Mucosa of gallbladder (tissue), 1 donor: ENCODE measurements at regions not wholly inside any gene's neighbourhood (a gene's known extent, or its start where the extent isn't known, plus 50 kb on each side); places are given as distances from the start of the nearest gene placed in this dataset.
A peak's percentile ranks its signal among the peaks of the same experiment; 100 is the strongest.
"Not testable (repeated sequence)": the region's sequence is repeated elsewhere in the genome, so short reads cannot be mapped to it uniquely, and the experiment has no call there.

Experiments used
- DNase-seq: peaks from one replicate; pipeline ENCODE4 v3.0.0-alpha.2; 2020; ENCODE audit warnings: low spot score
- donor health status: DM: no; HTN: no; CAD: no.

DNA sequence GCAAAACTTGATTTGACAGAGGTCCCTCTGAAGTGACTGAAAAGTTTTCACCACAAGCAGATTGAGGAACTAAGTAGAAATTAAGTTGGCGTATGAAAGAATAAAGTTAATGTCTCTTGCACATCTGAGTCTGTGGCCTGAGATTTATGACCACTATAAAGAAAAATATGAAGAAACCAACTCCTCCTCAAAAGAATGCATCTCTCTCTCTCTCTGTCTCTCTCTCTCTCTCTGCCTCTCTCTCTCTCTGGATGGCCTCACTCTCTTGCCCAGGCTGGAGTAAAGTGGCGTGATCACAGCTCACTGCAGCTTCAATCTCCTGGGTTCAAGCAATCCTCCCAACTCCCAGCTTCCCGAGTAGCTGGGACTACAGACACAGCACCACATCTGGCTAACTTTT, 55.2 kb downstream of the RPL22L1 start:
- no peak for DNase-seq

DNA sequence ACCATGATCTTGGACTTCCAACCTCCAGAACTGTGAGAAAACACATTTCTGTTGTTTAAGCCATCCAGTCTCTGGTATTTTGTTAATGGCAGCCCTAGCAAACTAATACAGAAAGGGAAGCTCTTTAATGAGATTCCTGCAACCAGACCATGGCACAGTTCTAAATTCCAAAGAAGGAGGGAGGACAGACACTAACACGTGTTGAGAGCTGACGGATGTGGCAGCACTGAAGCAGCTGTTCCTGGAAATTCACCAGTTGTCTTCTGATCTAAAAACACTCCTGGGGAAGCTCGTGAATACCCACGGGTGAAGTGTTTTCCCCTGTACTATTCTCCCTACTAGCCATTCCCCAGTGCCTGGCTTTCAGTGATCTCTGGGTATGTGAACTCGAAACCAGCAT, 56.7 kb downstream of the RPL22L1 start:
- no peak for DNase-seq

DNA sequence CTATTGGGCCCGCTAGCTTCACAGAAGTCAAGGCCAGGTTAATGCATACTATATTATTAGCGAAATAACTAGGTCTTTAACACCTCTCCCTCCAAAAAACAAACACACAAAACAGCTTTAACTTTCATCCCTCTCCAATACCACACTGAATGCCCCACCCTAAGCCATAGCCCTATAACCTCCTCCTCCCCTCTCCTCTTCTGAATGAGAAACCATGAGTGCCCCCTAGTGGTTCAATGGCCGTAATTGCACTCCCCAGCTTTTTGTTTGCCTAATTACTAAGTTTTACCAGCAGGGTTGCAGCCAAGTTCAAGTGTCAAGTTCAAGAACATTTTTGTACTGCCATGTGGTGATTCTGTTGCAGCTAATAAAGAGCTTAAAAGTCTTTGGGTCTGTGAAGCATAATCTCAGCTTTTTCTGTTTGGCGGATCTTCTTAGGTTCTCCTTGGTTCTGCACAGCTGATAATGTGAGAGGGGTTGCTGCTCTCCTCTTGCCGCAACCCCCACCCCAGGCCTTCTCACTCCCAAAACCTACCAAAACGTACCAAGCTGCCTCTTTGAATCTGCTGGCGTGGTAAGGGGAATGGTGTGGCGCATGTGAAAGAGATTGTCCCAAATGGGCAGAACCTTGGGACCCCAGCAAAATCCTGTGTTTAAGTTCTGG, 57.9 kb downstream of the RPL22L1 start:
- DNase-seq, result peak; percentile 65

DNA sequence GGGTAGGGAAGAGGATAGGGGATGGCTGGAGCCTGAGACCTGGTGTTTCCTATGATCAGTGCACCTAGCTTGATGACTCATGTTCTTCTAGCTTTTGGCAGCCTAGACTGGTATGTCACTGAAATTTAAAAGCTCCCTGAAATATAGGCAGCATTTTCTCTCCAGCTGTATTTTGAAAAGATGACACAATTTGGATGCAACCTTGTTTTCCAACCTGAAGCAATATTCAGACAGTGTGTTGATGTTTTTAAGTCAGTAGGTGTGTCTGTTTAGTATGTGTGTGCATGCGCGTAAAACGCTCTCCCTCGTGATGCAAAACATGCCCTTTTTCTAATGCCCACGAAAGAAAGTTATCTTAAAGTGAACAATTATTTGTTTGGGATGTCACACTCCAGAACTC, 58.5 kb downstream of the RPL22L1 start:
- no peak for DNase-seq

DNA sequence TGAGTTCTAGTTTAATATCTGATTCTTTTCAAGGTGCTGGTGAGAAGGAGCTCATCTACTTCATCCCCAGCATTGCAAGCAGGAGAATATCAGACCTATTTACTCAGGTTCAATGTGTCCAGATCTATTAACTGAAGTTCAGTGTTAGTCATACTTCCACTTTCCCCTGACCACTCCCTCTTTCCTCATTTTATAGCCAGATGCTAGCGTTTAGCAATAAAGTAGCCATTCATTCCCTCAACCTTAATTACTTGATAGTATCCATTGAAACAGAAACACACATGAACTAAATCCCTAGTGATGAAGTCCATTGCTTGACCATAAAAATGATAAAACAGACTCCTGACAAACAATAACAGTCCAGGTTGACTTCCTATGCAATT, 60.0 kb downstream of the RPL22L1 start:
- DNase-seq, result no peak

DNA sequence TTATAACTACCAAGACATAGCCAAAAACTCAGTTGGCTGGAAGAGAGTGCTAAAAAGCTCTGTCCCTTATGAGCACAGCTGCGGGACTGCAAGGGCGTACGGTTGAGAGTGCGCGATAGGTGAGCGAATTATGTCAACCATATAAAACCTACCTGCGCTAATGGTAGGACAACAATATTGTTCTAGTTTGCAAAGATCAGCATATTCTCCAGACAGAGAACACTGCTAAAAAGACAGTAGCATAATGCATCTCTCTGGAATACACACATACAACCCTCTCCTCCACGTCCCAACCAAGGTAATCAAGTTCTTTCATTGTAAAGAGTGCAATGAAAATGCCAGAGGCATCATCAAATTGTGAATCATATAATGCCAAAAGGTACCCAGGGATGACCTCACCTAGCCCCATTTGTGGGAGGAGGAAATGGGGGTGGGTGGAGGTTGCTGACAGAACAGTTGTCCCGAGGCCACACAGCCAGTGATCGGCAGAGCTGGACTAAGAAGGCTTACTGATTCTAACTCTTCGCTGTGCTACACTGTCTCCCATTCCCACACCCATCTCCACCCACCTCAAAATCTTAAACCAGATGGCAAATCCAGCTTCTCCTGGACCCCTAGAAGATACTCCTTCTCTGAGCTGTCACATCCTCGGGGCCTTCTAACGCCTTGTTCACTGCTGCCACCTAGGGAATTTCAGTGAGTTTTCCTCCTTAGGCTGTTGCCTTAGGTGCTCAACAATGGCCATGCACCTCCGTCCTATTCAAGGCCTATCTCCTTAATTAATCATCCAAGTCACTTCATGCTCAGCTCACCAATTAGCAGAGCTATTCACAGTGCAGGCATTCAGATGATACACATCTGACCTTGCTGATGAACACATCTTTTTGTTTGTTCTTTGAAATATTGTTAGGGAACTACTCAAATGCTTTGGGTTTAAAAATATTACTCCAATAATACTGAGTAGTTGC, 60.7 kb downstream of the RPL22L1 start:
- peak; percentile 30 for DNase-seq

DNA sequence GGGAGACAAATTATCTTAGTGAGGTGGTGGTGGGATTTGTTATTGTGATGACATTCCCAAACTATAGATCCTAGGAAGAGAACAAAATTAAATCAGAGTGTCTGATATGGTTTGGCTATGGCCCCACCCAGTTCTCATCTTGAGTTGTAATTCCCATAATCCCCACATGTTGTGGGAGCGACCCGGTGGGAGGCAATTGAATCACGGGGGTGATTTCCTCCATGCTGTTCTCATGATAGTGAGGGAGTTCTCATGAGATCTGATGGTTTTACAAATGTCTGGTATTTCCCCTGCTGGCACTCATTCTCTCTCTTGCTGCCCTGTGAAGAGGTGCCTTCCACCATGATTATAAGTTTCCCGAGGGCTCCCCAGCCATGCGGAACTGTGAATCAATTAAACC, 62.0 kb downstream of the RPL22L1 start:
- DNase-seq, result no peak

DNA sequence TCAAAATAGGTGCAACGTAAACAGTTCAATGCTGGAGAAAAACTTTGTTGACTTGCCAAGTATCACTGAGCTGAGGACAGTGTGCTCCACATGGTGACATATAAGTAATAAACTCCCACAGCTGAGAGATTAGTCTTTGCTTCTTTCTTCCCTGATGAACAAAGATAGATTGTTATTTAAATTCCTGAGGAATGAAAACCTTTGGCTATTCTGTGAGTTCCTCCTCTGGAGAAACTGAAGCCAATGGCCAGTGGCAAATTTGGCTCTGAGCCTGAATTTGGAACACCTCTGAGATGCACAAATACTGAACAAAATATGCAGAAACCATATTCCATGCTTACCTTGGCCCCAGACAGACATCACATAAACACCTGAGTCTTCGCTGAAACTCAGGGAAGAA, 63.3 kb downstream of the RPL22L1 start:
- DNase-seq, result no peak

DNA sequence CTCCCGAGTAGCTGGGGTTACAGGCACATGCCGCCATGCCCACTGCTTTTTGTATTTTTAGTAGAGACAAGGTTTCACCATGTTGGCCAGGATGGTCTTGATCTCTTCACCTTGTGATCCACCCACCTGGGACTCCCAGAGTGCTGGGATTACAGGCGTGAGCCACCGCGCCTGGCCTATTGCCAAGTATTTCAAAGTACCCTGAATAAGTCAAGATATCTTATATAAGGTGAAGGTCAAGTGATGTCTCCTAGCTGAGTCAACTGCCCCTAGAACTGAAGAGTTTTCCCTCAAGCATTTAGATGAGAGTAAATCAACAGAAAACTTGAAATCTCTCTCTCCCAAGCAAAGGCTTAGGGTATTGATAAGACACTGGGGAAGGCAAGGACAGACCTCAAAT, 63.9 kb downstream of the RPL22L1 start:
- DNase-seq, result no peak

DNA sequence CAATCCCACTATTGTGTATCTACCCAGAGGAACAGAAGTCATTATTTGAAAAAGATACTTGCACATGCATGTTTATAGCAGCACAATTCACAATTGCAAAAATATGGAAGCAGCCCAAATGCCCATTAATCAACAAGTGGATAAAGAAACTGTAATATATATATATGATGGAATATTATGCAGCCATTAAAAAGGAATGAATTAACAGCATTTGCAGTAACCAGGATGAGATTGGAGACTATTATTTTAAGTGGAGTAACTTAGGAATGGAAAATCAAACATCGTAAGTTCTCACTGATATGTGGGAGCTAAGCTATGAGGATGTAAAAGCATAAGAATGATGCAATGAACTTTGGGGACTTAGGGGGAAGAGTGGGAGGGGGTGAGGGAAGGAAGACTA, 64.7 kb downstream of the RPL22L1 start:
- not testable (repeated sequence) for DNase-seq

DNA sequence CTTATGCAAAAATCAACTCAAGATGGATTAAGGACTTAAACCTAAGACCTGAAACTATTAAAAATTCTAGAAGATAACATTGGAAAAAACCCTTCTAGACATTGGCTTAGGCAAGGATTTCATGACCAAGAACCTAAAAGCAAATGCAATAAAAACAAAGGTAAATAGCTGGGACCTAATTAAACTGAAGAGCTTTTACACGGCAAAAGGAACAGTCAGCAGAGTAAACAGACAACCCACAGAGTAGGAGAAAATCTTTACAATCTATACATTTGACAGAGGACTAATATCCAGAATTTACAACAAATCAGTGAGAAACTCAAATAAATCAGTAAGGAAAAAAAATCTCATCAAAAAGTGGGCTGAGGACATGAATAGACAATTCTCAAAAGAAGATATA, 65.4 kb downstream of the RPL22L1 start:
- not testable (repeated sequence) for DNase-seq

DNA sequence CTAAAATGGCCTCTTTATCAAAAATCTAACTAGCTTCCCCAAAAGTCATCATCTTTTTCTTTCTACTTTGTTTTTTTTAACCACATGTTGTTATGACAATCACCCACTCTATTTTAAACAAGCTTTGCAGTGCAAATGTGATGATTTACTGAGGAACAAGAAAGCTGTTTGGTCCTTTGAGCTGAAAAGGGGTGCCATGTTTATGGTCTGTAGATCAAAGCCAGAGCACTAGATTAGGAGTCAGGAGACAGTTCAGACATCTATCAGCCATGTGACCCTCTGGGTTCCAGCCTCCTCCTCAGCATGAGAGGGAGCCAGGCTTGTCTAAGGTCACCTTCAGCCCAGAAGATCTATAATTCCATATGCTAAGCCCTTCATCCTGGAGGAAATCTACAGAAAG, 65.9 kb downstream of the RPL22L1 start:
- no peak for DNase-seq

DNA sequence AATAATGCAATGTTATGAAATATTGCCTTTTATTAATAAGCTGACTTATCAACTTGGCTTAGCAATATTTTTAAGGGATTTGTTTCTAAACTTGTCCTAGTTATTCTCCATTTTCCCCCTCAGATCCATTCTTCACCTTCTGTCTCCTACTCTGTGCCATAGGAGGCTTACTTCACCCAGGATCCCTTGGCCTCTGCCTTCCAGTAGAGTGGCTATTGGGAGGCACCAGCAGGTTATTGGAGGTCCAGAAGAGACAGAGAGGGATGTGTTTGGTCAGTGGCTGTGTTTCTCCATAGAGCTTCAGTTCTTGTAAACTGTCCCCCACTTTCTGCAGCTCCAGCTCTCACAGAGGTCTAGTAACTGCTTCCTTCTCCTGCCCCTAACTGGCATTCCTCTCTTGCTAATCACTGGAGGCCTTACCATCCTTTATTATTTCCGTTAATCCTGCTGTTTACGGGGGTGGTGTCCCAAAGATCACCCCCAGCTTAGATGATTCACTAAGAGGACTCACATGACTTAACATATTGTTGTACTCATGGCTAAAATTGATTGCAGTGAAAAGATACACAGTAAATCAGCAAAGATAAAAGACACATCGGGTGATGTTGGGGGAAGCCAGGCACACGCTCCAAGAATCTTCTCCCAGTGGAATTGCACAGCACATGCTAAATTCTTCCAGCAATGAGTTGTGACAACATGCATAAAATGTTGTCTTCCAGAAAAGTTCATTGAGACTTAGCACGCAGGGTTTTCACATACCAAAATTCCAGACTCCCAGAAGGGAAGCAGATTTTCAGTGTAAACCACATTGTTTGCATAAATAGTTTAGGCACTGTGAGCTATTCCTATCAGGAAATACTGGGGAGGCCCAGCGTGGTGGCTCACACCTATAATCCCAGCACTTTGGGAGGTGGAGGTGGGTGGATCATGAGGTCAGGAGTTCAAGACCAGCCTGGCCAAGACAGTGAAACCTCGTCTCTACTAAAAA, 67.5 kb downstream of the RPL22L1 start:
- DNase-seq, result peak; percentile 39

DNA sequence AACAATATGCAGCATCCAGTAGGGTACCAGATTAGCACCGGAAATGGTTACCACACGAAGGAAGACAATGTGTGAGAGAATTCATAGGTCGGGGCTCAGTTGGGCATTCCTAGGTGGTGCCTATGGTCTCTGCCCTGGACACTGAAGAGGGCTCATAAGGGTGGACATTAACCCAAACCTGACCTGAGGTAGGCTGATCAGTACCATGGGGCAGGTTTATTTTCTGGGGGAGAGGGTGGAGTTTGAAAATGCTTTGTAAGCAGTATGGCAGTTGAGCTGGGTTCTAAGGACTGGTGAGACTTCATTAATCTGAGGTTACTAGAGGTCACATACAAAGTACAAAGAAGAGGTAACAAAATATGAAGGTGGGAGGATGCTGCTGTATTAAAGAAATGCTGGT, 68.4 kb downstream of the RPL22L1 start:
- no peak for DNase-seq

DNA sequence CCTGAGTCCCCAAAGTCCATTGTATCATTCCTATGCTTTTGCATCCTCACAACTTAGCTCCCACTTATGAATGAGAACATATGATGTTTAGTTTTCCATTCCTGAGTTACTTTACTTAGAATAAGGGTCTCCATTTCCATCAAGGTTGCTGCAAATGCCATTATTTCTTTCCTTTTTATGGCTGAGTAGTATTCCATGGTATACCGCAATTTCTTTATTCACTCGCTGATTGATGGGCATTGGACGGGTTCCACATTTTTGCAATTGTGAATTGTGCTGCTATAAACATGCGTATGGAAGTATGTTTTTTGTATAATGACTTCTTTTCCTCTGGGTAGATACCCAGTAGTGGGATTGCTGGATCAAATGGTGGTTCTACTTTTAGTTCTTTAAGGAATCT, 69.7 kb downstream of the RPL22L1 start:
- not testable (repeated sequence) for DNase-seq

DNA sequence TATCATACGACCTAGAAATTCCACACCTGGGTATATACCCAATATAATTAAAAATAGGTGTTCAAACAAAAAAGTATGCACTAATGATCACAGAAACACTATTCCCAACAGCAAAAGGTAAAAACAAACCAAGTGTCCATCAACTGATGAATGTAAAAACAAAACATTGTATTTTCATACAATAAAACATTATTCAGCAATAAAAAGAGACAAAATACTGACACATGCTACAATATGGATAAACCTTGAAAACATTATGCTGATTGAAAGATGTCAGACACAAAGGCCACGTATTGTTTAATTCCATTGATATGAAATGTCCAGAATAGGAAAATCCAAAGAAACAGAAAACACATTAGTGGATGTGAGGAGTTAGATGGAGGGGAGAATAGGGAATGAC, 71.0 kb downstream of the RPL22L1 start:
- DNase-seq, result no peak

DNA sequence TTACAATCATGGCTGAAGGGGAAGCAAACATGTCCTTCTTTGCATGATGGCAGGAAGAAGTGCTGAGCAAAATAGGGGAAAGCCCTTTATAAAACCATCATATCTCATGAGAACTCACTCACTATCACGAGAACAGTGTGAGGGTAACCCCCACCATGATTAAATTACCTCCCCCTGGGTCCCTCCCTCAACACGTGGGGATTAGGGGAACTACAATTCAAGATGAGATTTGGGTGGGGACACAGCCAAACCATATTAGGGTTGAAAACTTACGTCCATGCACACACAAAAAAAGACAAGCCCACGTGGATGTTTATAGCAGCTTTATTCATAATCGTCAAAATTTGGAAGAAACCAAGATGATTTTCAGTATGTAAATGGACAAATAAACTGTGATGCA, 72.3 kb downstream of the RPL22L1 start:
- no peak for DNase-seq

DNA sequence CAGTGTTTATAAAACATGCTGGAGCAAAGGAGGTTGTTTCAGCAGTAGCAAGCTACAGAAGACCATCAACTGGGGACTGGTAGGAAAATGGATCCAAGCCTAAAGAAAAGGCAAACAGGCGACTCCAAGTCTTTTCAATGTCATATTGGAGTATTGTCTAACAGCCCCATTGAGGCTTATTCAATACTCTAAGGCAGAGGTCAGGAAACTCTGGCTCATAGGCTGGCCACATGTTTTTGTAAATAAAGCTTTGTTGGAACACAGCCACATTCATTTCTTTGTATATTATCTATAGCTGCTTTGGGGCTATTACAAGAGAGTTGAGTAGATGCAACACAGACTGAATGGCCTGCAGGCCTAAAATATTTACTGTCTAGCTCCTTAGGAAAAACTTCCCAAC, 77.5 kb downstream of the RPL22L1 start:
- no peak for DNase-seq

DNA sequence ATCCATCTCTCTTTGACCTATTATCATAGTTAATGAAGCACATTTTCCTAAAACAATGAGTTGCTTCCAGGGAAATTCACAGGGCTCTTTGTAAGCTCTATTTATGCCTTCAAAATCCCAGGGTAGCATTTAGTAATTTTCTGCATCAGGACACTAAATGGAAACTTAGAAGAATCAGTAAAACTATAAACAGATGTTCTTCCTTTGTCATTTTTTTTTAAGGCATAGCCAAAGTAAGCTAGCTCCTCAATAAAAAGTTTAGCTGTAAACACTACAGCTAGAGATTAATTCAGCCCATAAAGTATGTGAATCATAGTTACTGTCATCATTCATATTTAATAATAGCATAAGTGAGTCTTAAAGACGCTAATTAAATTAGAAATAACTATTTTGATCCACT, 79.3 kb downstream of the RPL22L1 start:
- DNase-seq, result no peak

DNA sequence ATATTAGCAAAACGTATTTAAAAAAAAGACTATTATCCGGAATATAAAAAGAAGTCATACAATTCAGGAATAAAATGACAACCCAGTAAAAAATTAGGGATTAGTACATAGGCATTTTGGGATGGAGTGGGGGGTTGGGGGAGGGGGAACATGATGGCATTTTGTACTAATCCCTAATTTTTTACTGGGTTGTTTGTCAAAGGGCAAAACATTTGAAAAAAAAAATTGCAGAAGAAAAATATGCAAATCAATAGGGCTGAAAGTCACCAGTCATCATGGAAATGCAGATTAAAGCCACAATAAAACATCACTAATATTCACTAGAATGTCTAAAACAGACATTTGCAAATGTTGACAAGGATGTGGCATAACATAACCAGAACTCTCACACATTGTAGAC, 82.5 kb downstream of the RPL22L1 start:
- no peak for DNase-seq

DNA sequence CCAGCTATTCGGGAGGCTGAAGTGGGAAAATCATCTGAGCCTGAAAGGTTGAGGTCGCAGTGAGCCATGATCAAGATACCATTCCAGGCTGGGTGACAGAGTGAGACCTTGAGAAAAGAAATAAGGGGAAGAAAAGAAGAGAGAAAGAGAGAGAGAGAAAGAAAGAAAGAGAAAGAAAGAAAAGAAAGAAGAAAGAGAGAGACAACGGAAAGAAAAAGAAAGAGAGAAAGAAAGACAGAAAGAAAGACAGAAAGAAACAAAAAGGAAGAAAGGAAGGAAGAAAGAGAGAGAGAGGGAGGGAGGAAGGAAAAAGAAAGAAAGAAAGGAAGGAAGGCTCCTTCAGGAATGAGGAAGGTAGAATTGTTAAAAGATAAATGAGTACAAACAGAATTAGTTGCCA, 84.5 kb downstream of the RPL22L1 start:
- DNase-seq, result no peak

DNA sequence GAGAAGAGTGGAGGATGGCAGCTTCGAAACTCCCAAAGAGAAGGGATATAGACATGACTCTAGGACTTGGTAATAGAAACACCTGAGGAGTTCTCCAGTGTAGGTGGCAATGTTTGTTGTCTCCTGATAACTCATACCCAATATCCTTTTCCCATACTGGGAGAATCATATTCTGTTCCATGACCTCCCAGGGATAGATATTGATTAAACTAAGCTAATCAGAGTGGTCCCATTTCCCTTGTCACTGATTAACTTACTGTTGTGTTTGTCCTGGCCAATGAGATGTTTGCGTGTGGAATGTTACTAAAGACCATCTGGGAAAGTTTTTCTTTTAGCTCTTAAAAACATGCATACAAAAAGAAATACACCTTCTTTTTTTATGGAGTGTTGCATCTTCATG, 85.6 kb downstream of the RPL22L1 start:
- DNase-seq, result no peak
